ENCODE measurements at regions not wholly inside any gene's neighbourhood (a gene's known extent, or its start where the extent isn't known, plus 50 kb on each side); places are given as distances from the start of the nearest gene placed in this dataset.
"Not testable (repeated sequence)": the region's sequence is repeated elsewhere in the genome, so short reads cannot be mapped to it uniquely, and the experiment has no call there.

GRCh38 chr14:46596236-46596635 lies 55.3 kb downstream of the RPL10L start:
- no peak for DNase-seq (ENCODE audit: extremely low spot score)

GRCh38 chr14:46582826-46583225 lies 68.8 kb downstream of the RPL10L start:
- Histone ChIP-seq H3K4me3 (ENCODE audit: low read depth, low read length) (no peak overlapping the region), H3K36me3 (ENCODE audit: insufficient read depth) (no peaks in the 10 kb centered on the region), H3K27ac (ENCODE audit: low read depth) (no peak overlapping the region), H3K4me1 (ENCODE audit: insufficient read depth) (no peaks in the 10 kb centered on the region)
- 47% methylated on average over 1 of the region's 1 CpG for WGBS
- DNase-seq (ENCODE audit: extremely low spot score): no peak

More at GRCh38 chr14:46596236-46596635, 55.3 kb downstream of the RPL10L start:
- H3K4me3 ChIP-seq (ENCODE audit: low read depth, low read length): no peak overlapping the region
- no peaks in the 10 kb centered on the region for H3K36me3 ChIP-seq (ENCODE audit: insufficient read depth)
- no peaks in the 10 kb centered on the region for H3K4me1 ChIP-seq (ENCODE audit: insufficient read depth)
- no peak overlapping the region for H3K27ac ChIP-seq (ENCODE audit: low read depth)

GRCh38 chr14:46581036-46581671 lies 70.4 kb downstream of the RPL10L start:
- Histone ChIP-seq H3K4me1 (ENCODE audit: insufficient read depth) (no peaks in the 10 kb centered on the region), H3K36me3 (ENCODE audit: insufficient read depth) (no peaks in the 10 kb centered on the region), H3K27ac (ENCODE audit: low read depth) (no peak overlapping the region), H3K4me3 (ENCODE audit: low read depth, low read length) (no peak overlapping the region)
- WGBS: 48% methylated on average over 5 of the region's 5 CpGs
- no peak for DNase-seq (ENCODE audit: extremely low spot score)

- H3K4me1 ChIP-seq (ENCODE audit: insufficient read depth): no peaks in the 10 kb centered on the region
- no peak overlapping the region for H3K4me3 ChIP-seq (ENCODE audit: low read depth, low read length)
- H3K36me3 ChIP-seq (ENCODE audit: insufficient read depth): no peaks in the 10 kb centered on the region
- no peak for DNase-seq (ENCODE audit: extremely low spot score)
- 66% methylated on average over 2 of the region's 2 CpGs for WGBS
- no peak overlapping the region for H3K27ac ChIP-seq (ENCODE audit: low read depth)
These were observed 76.6 kb downstream of the RPL10L start for GRCh38 chr14:46574978-46575375.

GRCh38 chr14:46574221-46574977 lies 77.2 kb downstream of the RPL10L start:
- Histone ChIP-seq H3K27ac (ENCODE audit: low read depth) (no peak overlapping the region), H3K36me3 (ENCODE audit: insufficient read depth) (no peaks in the 10 kb centered on the region), H3K4me3 (ENCODE audit: low read depth, low read length) (no peak overlapping the region), H3K4me1 (ENCODE audit: insufficient read depth) (no peaks in the 10 kb centered on the region)
- DNase-seq (ENCODE audit: extremely low spot score): no peak
- 80% methylated on average over 3 of the region's 3 CpGs for WGBS

GRCh38 chr14:46573498-46573897 lies 78.1 kb downstream of the RPL10L start:
- Histone ChIP-seq H3K4me3 (ENCODE audit: low read depth, low read length) (no peak overlapping the region), H3K36me3 (ENCODE audit: insufficient read depth) (no peaks in the 10 kb centered on the region), H3K4me1 (ENCODE audit: insufficient read depth) (no peaks in the 10 kb centered on the region), H3K27ac (ENCODE audit: low read depth) (no peak overlapping the region)
- DNase-seq (ENCODE audit: extremely low spot score): no peak

- 60% methylated on average over 2 of the region's 2 CpGs for WGBS
- H3K4me1 ChIP-seq (ENCODE audit: insufficient read depth): no peaks in the 10 kb centered on the region
- no peak overlapping the region for H3K4me3 ChIP-seq (ENCODE audit: low read depth, low read length)
- H3K27ac ChIP-seq (ENCODE audit: low read depth): no peak overlapping the region
- no peak for DNase-seq (ENCODE audit: extremely low spot score)
- H3K36me3 ChIP-seq (ENCODE audit: insufficient read depth): no peaks in the 10 kb centered on the region
These were observed 79.6 kb downstream of the RPL10L start for GRCh38 chr14:46571970-46572369.

- not testable (repeated sequence) for DNase-seq (ENCODE audit: extremely low spot score); H3K36me3 ChIP-seq (ENCODE audit: insufficient read depth); H3K4me1 ChIP-seq (ENCODE audit: insufficient read depth); H3K27ac ChIP-seq (ENCODE audit: low read depth); H3K4me3 ChIP-seq (ENCODE audit: low read depth, low read length)
- WGBS: 86% methylated on average over 1 of the region's 1 CpG
These were observed 83.4 kb downstream of the RPL10L start for GRCh38 chr14:46568161-46568560.

- DNase-seq (ENCODE audit: extremely low spot score): no peak
- Histone ChIP-seq H3K27ac (ENCODE audit: low read depth) (no peak overlapping the region), H3K36me3 (ENCODE audit: insufficient read depth) (no peaks in the 10 kb centered on the region), H3K4me1 (ENCODE audit: insufficient read depth) (no peaks in the 10 kb centered on the region), H3K4me3 (ENCODE audit: low read depth, low read length) (no peak overlapping the region)
- WGBS: 85% methylated on average over 9 of the region's 9 CpGs
These were observed 100.7 kb downstream of the RPL10L start for GRCh38 chr14:46550836-46551235.

- H3K27ac ChIP-seq (ENCODE audit: low read depth): no peak overlapping the region
- WGBS: 83% methylated on average over 2 of the region's 2 CpGs
- H3K4me1 ChIP-seq (ENCODE audit: insufficient read depth): no peaks in the 10 kb centered on the region
- H3K36me3 ChIP-seq (ENCODE audit: insufficient read depth): no peaks in the 10 kb centered on the region
- DNase-seq (ENCODE audit: extremely low spot score): no peak
- H3K4me3 ChIP-seq (ENCODE audit: low read depth, low read length): no peak overlapping the region
These were observed 110.6 kb downstream of the RPL10L start for GRCh38 chr14:46540986-46541385.

- Histone ChIP-seq H3K4me3 (ENCODE audit: low read depth, low read length) (no peak overlapping the region), H3K4me1 (ENCODE audit: insufficient read depth) (no peaks in the 10 kb centered on the region), H3K36me3 (ENCODE audit: insufficient read depth) (no peaks in the 10 kb centered on the region), H3K27ac (ENCODE audit: low read depth) (no peak overlapping the region)
- no peak for DNase-seq (ENCODE audit: extremely low spot score)
These were observed 132.5 kb downstream of the RPL10L start for GRCh38 chr14:46519121-46519520.

GRCh38 chr14:46508752-46509151 lies 142.8 kb downstream of the RPL10L start:
- H3K4me1 ChIP-seq (ENCODE audit: insufficient read depth); H3K4me3 ChIP-seq (ENCODE audit: low read depth, low read length); H3K27ac ChIP-seq (ENCODE audit: low read depth); H3K36me3 ChIP-seq (ENCODE audit: insufficient read depth); DNase-seq (ENCODE audit: extremely low spot score): not testable (repeated sequence)
- 91% methylated on average over 13 of the region's 13 CpGs for WGBS

- Histone ChIP-seq H3K36me3 (ENCODE audit: insufficient read depth) (no peaks in the 10 kb centered on the region), H3K4me1 (ENCODE audit: insufficient read depth) (no peaks in the 10 kb centered on the region), H3K4me3 (ENCODE audit: low read depth, low read length) (no peak overlapping the region), H3K27ac (ENCODE audit: low read depth) (no peak overlapping the region)
- 72% methylated on average over 2 of the region's 2 CpGs for WGBS
- no peak for DNase-seq (ENCODE audit: extremely low spot score)
These were observed 152.1 kb downstream of the RPL10L start for GRCh38 chr14:46499521-46499920.

GRCh38 chr14:46496409-46496808 lies 155.2 kb downstream of the RPL10L start:
- DNase-seq (ENCODE audit: extremely low spot score): no peak
- H3K36me3 ChIP-seq (ENCODE audit: insufficient read depth): peaks cover 2% of the 10 kb centered on the region
- 73% methylated on average over 1 of the region's 1 CpG for WGBS
- no peaks in the 10 kb centered on the region for H3K4me1 ChIP-seq (ENCODE audit: insufficient read depth)
- H3K27ac ChIP-seq (ENCODE audit: low read depth): no peak overlapping the region
- no peak overlapping the region for H3K4me3 ChIP-seq (ENCODE audit: low read depth, low read length)
